ENCODE measurements at regions not wholly inside any gene's neighbourhood (a gene's known extent, or its start where the extent isn't known, plus 50 kb on each side); places are given as distances from the start of the nearest gene placed in this dataset.

- Histone ChIP-seq H3K4me1 (ENCODE audit: control insufficient read depth in 2 of 2, insufficient read depth in 2 of 2, low read length in 1 of 2) (peaks cover 0 to 2% of the 10 kb centered on the region in 2 donors), H3K4me3 (ENCODE audit: low read depth in 1 of 2, low read length in 2 of 2) (no peak overlapping the region), H3K27ac (ENCODE audit: low read depth in 2 of 2, low read length in 1 of 2) (no peak overlapping the region), H3K27me3 (ENCODE audit: control insufficient read depth in 1 of 2, insufficient read depth in 2 of 2, low read length in 2 of 2) (no peaks in the 10 kb centered on the region), H3K9me3 (ENCODE audit: control insufficient read depth in 2 of 2, insufficient read depth in 1 of 2, low read depth in 1 of 2, low read length in 1 of 2) (no peaks in the 10 kb centered on the region), H3K36me3 (ENCODE audit: control insufficient read depth in 2 of 2, insufficient read depth in 2 of 2, low read length in 1 of 2) (no peaks in the 10 kb centered on the region)
- WGBS, 2 donors: 75 to 82% methylated on average over 2 of the region's 2 CpGs
Observed at GRCh38 chr10:44470784-44471183, 85.9 kb upstream of the CXCL12 start.

DNA sequence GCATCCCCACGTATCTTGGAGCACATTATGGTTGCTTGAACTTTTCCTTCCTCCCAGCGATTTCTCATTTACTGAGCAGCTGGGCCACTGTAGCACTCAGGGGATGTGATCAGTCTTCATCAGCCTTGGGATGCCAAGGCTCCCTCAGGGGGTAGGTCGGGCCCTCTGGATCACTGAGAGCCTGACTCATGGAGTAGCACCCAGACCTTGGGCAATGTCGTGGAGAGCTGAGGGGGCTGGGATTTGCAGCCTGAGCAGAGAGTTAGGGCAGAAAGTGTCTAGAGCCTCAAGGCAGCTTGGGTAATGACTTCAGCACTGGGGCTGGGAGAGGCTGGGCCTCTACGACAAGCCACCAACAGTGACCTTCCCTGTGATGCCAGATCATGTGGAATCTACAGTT is 86.5 kb upstream of the CXCL12 start:
- Histone ChIP-seq H3K9me3 (ENCODE audit: control insufficient read depth in 2 of 2, insufficient read depth in 1 of 2, low read depth in 1 of 2, low read length in 1 of 2) (no peaks in the 10 kb centered on the region), H3K36me3 (ENCODE audit: control insufficient read depth in 2 of 2, insufficient read depth in 2 of 2, low read length in 1 of 2) (no peaks in the 10 kb centered on the region), H3K4me3 (ENCODE audit: low read depth in 1 of 2, low read length in 2 of 2) (no peak overlapping the region), H3K27me3 (ENCODE audit: control insufficient read depth in 1 of 2, insufficient read depth in 2 of 2, low read length in 2 of 2) (no peaks in the 10 kb centered on the region), H3K27ac (ENCODE audit: low read depth in 2 of 2, low read length in 1 of 2) (no peak overlapping the region), H3K4me1 (ENCODE audit: control insufficient read depth in 2 of 2, insufficient read depth in 2 of 2, low read length in 1 of 2) (peaks cover 0 to 2% of the 10 kb centered on the region in 2 donors)
- 71 to 76% methylated on average over 5 of the region's 5 CpGs for WGBS, 2 donors

GRCh38 chr10:44473146-44473545 is 88.2 kb upstream of the CXCL12 start:
- Histone ChIP-seq H3K9me3 (ENCODE audit: control insufficient read depth in 2 of 2, insufficient read depth in 1 of 2, low read depth in 1 of 2, low read length in 1 of 2) (no peaks in the 10 kb centered on the region), H3K4me3 (ENCODE audit: low read depth in 1 of 2, low read length in 2 of 2) (no peak overlapping the region), H3K4me1 (ENCODE audit: control insufficient read depth in 2 of 2, insufficient read depth in 2 of 2, low read length in 1 of 2) (no peaks in the 10 kb centered on the region), H3K27ac (ENCODE audit: low read depth in 2 of 2, low read length in 1 of 2) (no peak overlapping the region), H3K36me3 (ENCODE audit: control insufficient read depth in 2 of 2, insufficient read depth in 2 of 2, low read length in 1 of 2) (no peaks in the 10 kb centered on the region), H3K27me3 (ENCODE audit: control insufficient read depth in 1 of 2, insufficient read depth in 2 of 2, low read length in 2 of 2) (no peaks in the 10 kb centered on the region)
- WGBS, 2 donors: 51 to 62% methylated on average over 3 of the region's 3 CpGs

- Histone ChIP-seq H3K36me3 (ENCODE audit: control insufficient read depth in 2 of 2, insufficient read depth in 2 of 2, low read length in 1 of 2) (no peaks in the 10 kb centered on the region), H3K4me1 (ENCODE audit: control insufficient read depth in 2 of 2, insufficient read depth in 2 of 2, low read length in 1 of 2) (no peaks in the 10 kb centered on the region), H3K4me3 (ENCODE audit: low read depth in 1 of 2, low read length in 2 of 2) (no peak overlapping the region), H3K27me3 (ENCODE audit: control insufficient read depth in 1 of 2, insufficient read depth in 2 of 2, low read length in 2 of 2) (no peaks in the 10 kb centered on the region), H3K9me3 (ENCODE audit: control insufficient read depth in 2 of 2, insufficient read depth in 1 of 2, low read depth in 1 of 2, low read length in 1 of 2) (no peaks in the 10 kb centered on the region), H3K27ac (ENCODE audit: low read depth in 2 of 2, low read length in 1 of 2) (no peak overlapping the region)
- WGBS, 2 donors: 72 to 80% methylated on average over 8 of the region's 8 CpGs
Observed at GRCh38 chr10:44476409-44477045, 91.6 kb upstream of the CXCL12 start.

DNA sequence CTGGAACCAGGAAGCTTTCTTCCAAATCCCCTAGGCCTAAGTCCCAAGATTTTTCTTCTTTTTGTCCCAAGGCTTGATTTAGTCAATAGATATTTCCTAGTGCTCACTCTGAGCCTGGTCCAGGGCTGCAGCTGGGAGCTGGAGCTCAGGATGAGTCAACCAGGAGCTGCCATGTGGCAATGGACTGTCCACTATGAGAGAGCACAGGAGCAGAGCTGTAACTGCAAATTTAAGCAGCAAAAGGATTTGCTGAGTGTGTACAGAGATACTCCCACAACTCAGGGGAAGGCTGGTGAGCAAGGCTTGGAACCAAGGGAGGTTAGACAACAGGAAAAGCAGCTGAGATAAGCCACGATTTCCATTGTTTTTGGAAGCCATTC is 92.1 kb upstream of the CXCL12 start:
- H3K9me3 ChIP-seq (ENCODE audit: control insufficient read depth in 2 of 2, insufficient read depth in 1 of 2, low read depth in 1 of 2, low read length in 1 of 2): no peaks in the 10 kb centered on the region
- 30 to 38% methylated on average over 1 of the region's 1 CpG for WGBS, 2 donors
- H3K4me3 ChIP-seq (ENCODE audit: low read depth in 1 of 2, low read length in 2 of 2): no peak overlapping the region
- H3K36me3 ChIP-seq (ENCODE audit: control insufficient read depth in 2 of 2, insufficient read depth in 2 of 2, low read length in 1 of 2): no peaks in the 10 kb centered on the region
- H3K27ac ChIP-seq (ENCODE audit: low read depth in 2 of 2, low read length in 1 of 2): no peak overlapping the region
- H3K4me1 ChIP-seq (ENCODE audit: control insufficient read depth in 2 of 2, insufficient read depth in 2 of 2, low read length in 1 of 2): no peaks in the 10 kb centered on the region
- no peaks in the 10 kb centered on the region for H3K27me3 ChIP-seq (ENCODE audit: control insufficient read depth in 1 of 2, insufficient read depth in 2 of 2, low read length in 2 of 2)

GRCh38 chr10:44478040-44478439 is 93.1 kb upstream of the CXCL12 start:
- Histone ChIP-seq H3K27ac (ENCODE audit: low read depth in 2 of 2, low read length in 1 of 2) (no peak overlapping the region), H3K27me3 (ENCODE audit: control insufficient read depth in 1 of 2, insufficient read depth in 2 of 2, low read length in 2 of 2) (no peaks in the 10 kb centered on the region), H3K4me1 (ENCODE audit: control insufficient read depth in 2 of 2, insufficient read depth in 2 of 2, low read length in 1 of 2) (no peaks in the 10 kb centered on the region), H3K4me3 (ENCODE audit: low read depth in 1 of 2, low read length in 2 of 2) (no peak overlapping the region), H3K36me3 (ENCODE audit: control insufficient read depth in 2 of 2, insufficient read depth in 2 of 2, low read length in 1 of 2) (no peaks in the 10 kb centered on the region), H3K9me3 (ENCODE audit: control insufficient read depth in 2 of 2, insufficient read depth in 1 of 2, low read depth in 1 of 2, low read length in 1 of 2) (no peaks in the 10 kb centered on the region)
- 79 to 88% methylated on average over 2 of the region's 2 CpGs for WGBS, 2 donors

DNA sequence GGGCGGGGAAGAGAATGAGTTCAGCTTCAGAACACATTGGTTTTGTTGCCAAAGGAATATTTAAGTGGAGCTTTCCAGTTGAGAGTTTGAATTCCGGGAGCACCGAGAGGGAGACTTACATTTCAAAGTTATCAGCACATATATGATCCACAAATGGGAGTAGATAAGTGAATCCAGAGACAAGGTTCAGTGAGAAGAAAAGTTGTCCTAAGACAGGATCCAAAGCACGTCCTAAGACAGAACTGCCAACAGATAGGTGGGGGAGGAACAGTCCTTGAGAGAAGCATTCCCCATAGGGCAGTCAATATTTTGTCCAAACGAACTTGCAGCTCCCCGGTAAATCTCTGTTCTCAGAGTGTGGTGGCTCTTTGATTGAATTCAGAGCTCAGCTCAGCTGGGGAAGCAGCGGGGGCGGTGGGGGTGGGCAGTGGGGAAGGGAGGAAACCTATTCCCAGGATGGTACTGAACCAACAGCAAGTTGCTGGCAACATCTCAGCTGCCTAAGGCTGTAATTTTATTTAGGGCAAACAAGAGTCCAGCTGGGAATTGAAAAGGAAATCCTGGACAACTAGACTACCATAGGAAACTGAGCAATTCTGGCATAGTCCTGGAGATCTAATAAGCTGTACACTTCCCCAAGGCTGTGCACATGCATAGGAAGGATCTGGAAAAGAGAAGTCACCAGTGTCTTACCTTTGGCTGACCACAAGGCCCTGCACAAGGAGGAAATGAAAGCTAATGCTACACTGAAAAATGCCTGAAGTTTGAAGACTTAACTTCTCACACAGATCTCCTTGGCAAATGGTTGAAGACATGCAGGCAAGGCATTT is 94.2 kb upstream of the CXCL12 start:
- Histone ChIP-seq H3K36me3 (ENCODE audit: control insufficient read depth in 2 of 2, insufficient read depth in 2 of 2, low read length in 1 of 2) (no peaks in the 10 kb centered on the region), H3K4me3 (ENCODE audit: low read depth in 1 of 2, low read length in 2 of 2) (no peak overlapping the region), H3K27ac (ENCODE audit: low read depth in 2 of 2, low read length in 1 of 2) (no peak overlapping the region), H3K4me1 (ENCODE audit: control insufficient read depth in 2 of 2, insufficient read depth in 2 of 2, low read length in 1 of 2) (no peaks in the 10 kb centered on the region), H3K9me3 (ENCODE audit: control insufficient read depth in 2 of 2, insufficient read depth in 1 of 2, low read depth in 1 of 2, low read length in 1 of 2) (no peaks in the 10 kb centered on the region), H3K27me3 (ENCODE audit: control insufficient read depth in 1 of 2, insufficient read depth in 2 of 2, low read length in 2 of 2) (no peaks in the 10 kb centered on the region)
- WGBS, 2 donors: 62 to 63% methylated on average over 8 of the region's 8 CpGs

GRCh38 chr10:44492678-44493077 is 107.8 kb upstream of the CXCL12 start:
- no peaks in the 10 kb centered on the region for H3K36me3 ChIP-seq (ENCODE audit: control insufficient read depth in 2 of 2, insufficient read depth in 2 of 2, low read length in 1 of 2)
- H3K9me3 ChIP-seq (ENCODE audit: control insufficient read depth in 2 of 2, insufficient read depth in 1 of 2, low read depth in 1 of 2, low read length in 1 of 2): no peaks in the 10 kb centered on the region
- no peak overlapping the region for H3K27ac ChIP-seq (ENCODE audit: low read depth in 2 of 2, low read length in 1 of 2)
- WGBS, 2 donors: 54 to 56% methylated on average over 3 of the region's 3 CpGs
- no peaks in the 10 kb centered on the region for H3K4me1 ChIP-seq (ENCODE audit: control insufficient read depth in 2 of 2, insufficient read depth in 2 of 2, low read length in 1 of 2)
- no peaks in the 10 kb centered on the region for H3K27me3 ChIP-seq (ENCODE audit: control insufficient read depth in 1 of 2, insufficient read depth in 2 of 2, low read length in 2 of 2)
- H3K4me3 ChIP-seq (ENCODE audit: low read depth in 1 of 2, low read length in 2 of 2): no peak overlapping the region

DNA sequence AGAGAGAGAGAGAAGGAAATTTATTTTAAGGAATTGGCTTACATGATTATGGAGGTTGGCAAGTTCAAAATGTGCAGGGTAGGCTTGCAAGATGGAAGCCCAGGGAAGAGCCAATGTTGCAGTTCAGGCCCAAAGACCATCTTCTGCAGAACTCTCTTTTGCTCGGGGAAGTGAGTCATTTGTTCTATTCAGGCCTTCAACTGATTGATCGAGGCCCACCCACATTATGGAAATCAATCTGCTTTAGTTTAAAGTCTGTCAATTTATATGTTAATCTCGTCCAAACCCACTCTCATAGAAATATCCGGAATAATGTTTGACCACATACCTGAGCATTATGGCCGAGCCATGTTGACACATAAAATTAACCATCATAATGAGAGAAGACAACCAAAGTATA is 113.3 kb upstream of the CXCL12 start:
- Histone ChIP-seq H3K9me3 (ENCODE audit: control insufficient read depth in 2 of 2, insufficient read depth in 1 of 2, low read depth in 1 of 2, low read length in 1 of 2) (no peaks in the 10 kb centered on the region), H3K27ac (ENCODE audit: low read depth in 2 of 2, low read length in 1 of 2) (no peak overlapping the region), H3K36me3 (ENCODE audit: control insufficient read depth in 2 of 2, insufficient read depth in 2 of 2, low read length in 1 of 2) (no peaks in the 10 kb centered on the region), H3K4me3 (ENCODE audit: low read depth in 1 of 2, low read length in 2 of 2) (no peak overlapping the region), H3K27me3 (ENCODE audit: control insufficient read depth in 1 of 2, insufficient read depth in 2 of 2, low read length in 2 of 2) (no peaks in the 10 kb centered on the region), H3K4me1 (ENCODE audit: control insufficient read depth in 2 of 2, insufficient read depth in 2 of 2, low read length in 1 of 2) (no peaks in the 10 kb centered on the region)
- 51 to 65% methylated on average over 5 of the region's 5 CpGs for WGBS, 2 donors

- Histone ChIP-seq H3K27ac (ENCODE audit: low read depth in 2 of 2, low read length in 1 of 2) (no peak overlapping the region), H3K36me3 (ENCODE audit: control insufficient read depth in 2 of 2, insufficient read depth in 2 of 2, low read length in 1 of 2) (no peaks in the 10 kb centered on the region), H3K27me3 (ENCODE audit: control insufficient read depth in 1 of 2, insufficient read depth in 2 of 2, low read length in 2 of 2) (no peaks in the 10 kb centered on the region), H3K4me3 (ENCODE audit: low read depth in 1 of 2, low read length in 2 of 2) (no peak overlapping the region), H3K4me1 (ENCODE audit: control insufficient read depth in 2 of 2, insufficient read depth in 2 of 2, low read length in 1 of 2) (no peaks in the 10 kb centered on the region), H3K9me3 (ENCODE audit: control insufficient read depth in 2 of 2, insufficient read depth in 1 of 2, low read depth in 1 of 2, low read length in 1 of 2) (no peaks in the 10 kb centered on the region)
- 12 to 37% methylated on average over 1 of the region's 1 CpG for WGBS, 2 donors
Observed at GRCh38 chr10:44500451-44500850, 115.6 kb upstream of the CXCL12 start.

All from esophagus (tissue), 2 donors.